Thyroid gland (tissue), 4 donors: ENCODE measurements at regions not wholly inside any gene's neighbourhood (a gene's known extent, or its start where the extent isn't known, plus 50 kb on each side); places are given as distances from the start of the nearest gene placed in this dataset.

ENCODE experiments used
- DNase-seq, 2 donors: peaks; one replicate each; pipeline ENCODE4 v3.0.0-alpha.2; 2019
- H3K27ac ChIP-seq, 3 donors: fragments of 200-600 bp; sonication (generic); 1 replicate in 2 of 3; 2 replicates in 1 of 3; pipeline ENCODE4 v1.5.1; 2016 to 2019; ENCODE audit warnings: mild to moderate bottlenecking in 1 of 3, moderate library complexity in 1 of 3
- H3K27me3 ChIP-seq: fragments of 200-600 bp; sonication (generic); one replicate; pipeline ENCODE4 v1.5.1; 2019
- H3K36me3 ChIP-seq, 2 donors: fragments of 200-600 bp; sonication (generic); one replicate each; pipeline ENCODE4 v1.5.1; 2016 to 2019
- H3K4me1 ChIP-seq, 2 donors: fragments of 200-600 bp; sonication (generic); one replicate each; pipeline ENCODE4 v1.5.1; 2017 to 2019
- H3K4me3 ChIP-seq, 3 donors: fragments of 200-600 bp; sonication (generic); replicated peaks in 1 of 3; 1 replicate in 2 of 3; 2 replicates in 1 of 3; pipeline ENCODE4 v1.5.1; 2016; ENCODE audit warnings: mild to moderate bottlenecking in 1 of 3
- H3K9me3 ChIP-seq: fragments of 200-600 bp; sonication (generic); one replicate; pipeline ENCODE4 v1.5.1; 2017
- POLR2A ChIP-seq, 2 donors: fragments of 450-650 bp; IDR thresholded peaks; one replicate each; pipeline ENCODE4 v1.6.1; 2017; ENCODE audit warnings: antibody characterized with exemption in 2 of 2, mild to moderate bottlenecking in 2 of 2, moderate library complexity in 1 of 2
- WGBS, 2 donors: methylation state at CpG; one replicate each; pipeline ENCODE4 v1.1.5; 2017; 5-methylcytosine and 5-hydroxymethylcytosine counted together
- intact Hi-C: fragments of 100-400 bp; cut with DNase I; formaldehyde crosslinking; loops from one replicate; pipeline ENCODE4 v1.15.1; 2023
- TF ChIP-seq, protein P1 (sequence below), 6 experiments: fragments of 200-600 bp in 3 of 6; fragments of 450-650 bp in 3 of 6; sonication (generic) in 3 of 6; IDR thresholded peaks; one replicate each; pipeline ENCODE4 v1.5.1; 2016 to 2019; ENCODE audit warnings: antibody characterized with exemption in 6 of 6, mild to moderate bottlenecking in 2 of 6, inconsistent platforms in 1 of 6, moderate library complexity in 1 of 6

DNA sequence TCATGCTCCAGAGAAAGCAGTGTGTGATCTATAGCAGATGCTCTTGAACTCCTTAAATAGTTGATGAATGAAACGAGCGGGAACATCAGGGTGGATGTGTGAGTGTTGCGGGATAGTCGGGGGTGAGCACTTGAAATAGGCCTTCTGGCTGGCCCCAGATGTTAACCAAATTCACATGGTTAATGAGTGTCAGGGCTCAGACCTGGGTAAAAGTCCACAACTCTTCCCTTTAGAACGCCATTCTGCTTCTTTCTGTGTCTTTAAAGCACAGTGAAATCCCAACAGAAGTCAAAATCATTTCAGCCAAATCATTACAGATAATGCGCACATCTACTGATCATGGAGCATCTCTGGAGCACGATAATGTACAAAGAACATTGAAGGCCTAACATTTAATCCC, 249.4 kb upstream of the BOD1L1 start:
- WGBS, 2 donors, result 78 to 89% methylated on average over 7 of the region's 7 CpGs
- H3K4me3 ChIP-seq, result no peak overlapping the region
- no peak overlapping the region for H3K27ac ChIP-seq
- H3K36me3 ChIP-seq, result no peaks in the 10 kb centered on the region
- no peaks in the 10 kb centered on the region for H3K27me3 ChIP-seq
- TF ChIP-seq, protein P1, sequence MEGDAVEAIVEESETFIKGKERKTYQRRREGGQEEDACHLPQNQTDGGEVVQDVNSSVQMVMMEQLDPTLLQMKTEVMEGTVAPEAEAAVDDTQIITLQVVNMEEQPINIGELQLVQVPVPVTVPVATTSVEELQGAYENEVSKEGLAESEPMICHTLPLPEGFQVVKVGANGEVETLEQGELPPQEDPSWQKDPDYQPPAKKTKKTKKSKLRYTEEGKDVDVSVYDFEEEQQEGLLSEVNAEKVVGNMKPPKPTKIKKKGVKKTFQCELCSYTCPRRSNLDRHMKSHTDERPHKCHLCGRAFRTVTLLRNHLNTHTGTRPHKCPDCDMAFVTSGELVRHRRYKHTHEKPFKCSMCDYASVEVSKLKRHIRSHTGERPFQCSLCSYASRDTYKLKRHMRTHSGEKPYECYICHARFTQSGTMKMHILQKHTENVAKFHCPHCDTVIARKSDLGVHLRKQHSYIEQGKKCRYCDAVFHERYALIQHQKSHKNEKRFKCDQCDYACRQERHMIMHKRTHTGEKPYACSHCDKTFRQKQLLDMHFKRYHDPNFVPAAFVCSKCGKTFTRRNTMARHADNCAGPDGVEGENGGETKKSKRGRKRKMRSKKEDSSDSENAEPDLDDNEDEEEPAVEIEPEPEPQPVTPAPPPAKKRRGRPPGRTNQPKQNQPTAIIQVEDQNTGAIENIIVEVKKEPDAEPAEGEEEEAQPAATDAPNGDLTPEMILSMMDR (IDR thresholded peaks at IDR 0.05), result no peak
- no peak for TF ChIP-seq POLR2A (IDR thresholded peaks at IDR 0.05)
- intact Hi-C loops, result no loop called here
- no peaks in the 10 kb centered on the region for H3K4me1 ChIP-seq
- H3K9me3 ChIP-seq, result no peaks in the 10 kb centered on the region
- DNase-seq, result no peak

DNA sequence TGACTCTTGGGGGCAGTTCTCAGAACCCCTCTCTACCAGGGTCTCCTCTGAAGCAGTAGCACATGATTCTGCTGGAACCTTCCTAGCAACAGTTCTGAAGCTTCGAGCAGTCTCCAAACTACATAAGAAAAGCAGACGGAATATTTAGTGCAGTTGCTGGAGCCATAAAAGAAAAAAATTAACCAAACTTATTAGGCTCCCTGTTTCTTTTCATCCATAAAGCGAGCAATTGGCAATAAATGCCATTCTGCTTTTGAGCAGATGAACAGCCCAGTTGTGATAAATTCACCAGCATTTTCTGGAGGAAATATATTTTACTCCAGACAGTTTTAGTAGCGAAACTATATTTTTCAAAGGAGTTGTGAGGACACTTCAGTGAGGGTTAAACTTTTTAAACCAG, 250.1 kb upstream of the BOD1L1 start:
- intact Hi-C loops, result no loop called here
- DNase-seq, result no peak
- TF ChIP-seq, protein P1 (IDR thresholded peaks at IDR 0.05), result no peak
- TF ChIP-seq POLR2A (IDR thresholded peaks at IDR 0.05), result no peak
- Histone ChIP-seq H3K4me3 (no peak overlapping the region), H3K27ac (no peak overlapping the region), H3K27me3 (no peaks in the 10 kb centered on the region), H3K4me1 (no peaks in the 10 kb centered on the region), H3K36me3 (no peaks in the 10 kb centered on the region), H3K9me3 (no peaks in the 10 kb centered on the region)
- WGBS, 2 donors, result 87 to 92% methylated on average over 4 of the region's 4 CpGs

DNA sequence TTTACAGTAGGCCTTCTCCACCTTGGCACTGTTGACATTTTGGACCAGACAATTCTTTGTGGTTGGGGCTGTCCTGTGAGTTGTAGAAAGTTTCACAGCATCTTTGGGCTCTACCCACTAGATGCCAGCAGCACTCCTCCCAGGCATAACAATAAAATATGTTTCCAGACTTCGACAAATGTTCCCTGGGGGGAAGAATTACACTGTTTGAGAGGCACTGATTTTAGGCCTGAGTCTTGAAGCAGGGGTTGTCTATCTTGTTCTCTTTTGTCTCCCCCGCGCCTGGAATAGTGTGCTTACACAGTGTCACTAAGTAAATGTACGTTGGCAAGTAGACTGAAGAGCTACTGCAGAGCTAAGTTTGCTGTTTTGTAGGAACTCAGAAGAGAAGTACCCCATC, 254.4 kb upstream of the BOD1L1 start:
- whole genome bisulfite sequencing, 2 donors, result 44 to 47% methylated on average over 4 of the region's 4 CpGs
- Histone ChIP-seq H3K27me3 (no peaks in the 10 kb centered on the region), H3K4me1 (no peaks in the 10 kb centered on the region), H3K4me3 (no peak overlapping the region), H3K36me3 (no peaks in the 10 kb centered on the region), H3K27ac (no peak overlapping the region), H3K9me3 (no peaks in the 10 kb centered on the region)
- intact Hi-C loops, result no loop called here
- no peak for DNase-seq
- no peak for TF ChIP-seq POLR2A (IDR thresholded peaks at IDR 0.05)
- TF ChIP-seq, protein P1 (IDR thresholded peaks at IDR 0.05), result no peak

DNA sequence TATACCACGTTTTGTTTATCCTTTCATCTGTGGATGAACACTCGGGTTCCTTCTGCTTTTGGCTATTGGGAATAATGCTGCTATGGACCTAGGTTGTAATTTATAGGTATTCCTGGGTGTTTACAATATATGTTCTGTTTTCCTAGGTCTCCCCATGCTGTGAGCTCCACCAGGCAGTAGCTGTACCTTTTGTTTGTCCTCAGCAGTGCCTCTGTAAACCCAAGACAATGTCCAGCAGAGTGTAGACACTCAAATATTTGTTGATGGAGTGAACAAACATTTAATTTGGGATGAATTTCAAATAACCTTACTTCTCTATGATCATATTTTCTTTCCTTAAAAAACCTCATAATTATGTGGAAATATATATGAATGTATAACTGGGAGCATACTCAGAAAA, 259.5 kb upstream of the BOD1L1 start:
- DNase-seq, result no peak
- no peak for TF ChIP-seq POLR2A (IDR thresholded peaks at IDR 0.05)
- TF ChIP-seq, protein P1 (IDR thresholded peaks at IDR 0.05), result no peak
- Histone ChIP-seq H3K4me3 (no peak overlapping the region), H3K27ac (no peak overlapping the region), H3K9me3 (no peaks in the 10 kb centered on the region), H3K4me1 (no peaks in the 10 kb centered on the region), H3K36me3 (no peaks in the 10 kb centered on the region), H3K27me3 (no peaks in the 10 kb centered on the region)
- intact Hi-C loops, result no loop called here
- WGBS, 2 donors, result 71 to 73% methylated on average over 2 of the region's 2 CpGs

DNA sequence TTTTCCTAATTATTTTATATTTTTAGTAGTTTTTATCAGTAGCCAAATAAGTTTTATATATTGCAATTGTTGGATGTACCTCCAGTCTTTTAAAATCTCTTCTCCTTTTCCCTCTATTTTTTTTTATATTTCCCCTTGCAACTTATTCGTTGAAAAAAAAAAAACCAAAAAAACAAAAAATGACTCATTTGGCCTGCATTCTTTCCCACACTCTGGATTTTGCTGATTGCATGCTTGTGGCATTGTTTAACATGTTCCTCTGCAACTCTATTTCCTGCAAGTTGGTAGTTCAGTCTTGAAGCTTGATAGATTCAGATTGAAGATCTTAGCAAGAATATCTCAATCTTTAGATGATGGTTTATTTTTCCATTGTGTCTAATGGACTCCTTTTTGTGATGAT, 260.6 kb upstream of the BOD1L1 start:
- DNase-seq, result no peak
- H3K27ac ChIP-seq, result no peak overlapping the region

More for the DNA sequence above, 260.6 kb upstream of the BOD1L1 start:
- intact Hi-C loops, result no loop called here
- Histone ChIP-seq H3K27me3 (no peaks in the 10 kb centered on the region), H3K4me3 (no peak overlapping the region), H3K9me3 (no peaks in the 10 kb centered on the region), H3K4me1 (no peaks in the 10 kb centered on the region), H3K36me3 (no peaks in the 10 kb centered on the region)
- no peak for TF ChIP-seq POLR2A (IDR thresholded peaks at IDR 0.05)
- TF ChIP-seq, protein P1 (IDR thresholded peaks at IDR 0.05), result no peak
- 41 to 55% methylated on average over 1 of the region's 1 CpG for WGBS, 2 donors
